HepG2 (cell line): ENCODE measurements at regions not wholly inside any gene's neighbourhood (a gene's known extent, or its start where the extent isn't known, plus 50 kb on each side); places are given as distances from the start of the nearest gene placed in this dataset.

Source experiments
- ATAC-seq: fragments of 200-7000 bp; cut with Tn5 transposase; 3 replicates; pipeline ENCODE4 v1.9.1; 2020; ENCODE audit warnings: mild to moderate bottlenecking, moderate library complexity
- BruUV-seq: library from RNA; stranded (reverse); fragments of 400-500 nt; replicated peaks from 2 replicates; lab custom pipeline; 2021; lab: Mats Ljungman, UMichigan
- CTCF ChIA-PET: fragments of 300-600 bp; formaldehyde crosslinking; extraction: SDS; loops from one replicate; lab custom pipeline; 2021; ENCODE audit warnings: low total read pairs, inconsistent platforms, low intra/inter-chr PET ratio; lab: Yijun Ruan, JAX
- POLR2A ChIA-PET: fragments of 350-600 bp; sonication (Branson Sonifier 250); formaldehyde crosslinking; loops from one replicate; lab custom pipeline; 2020; ENCODE audit warnings: antibody characterized with exemption, inconsistent platforms; lab: Yijun Ruan, JAX
- DNase-seq: peaks from one replicate; pipeline ENCODE4 v3.0.0-alpha.2; 2015; ENCODE audit warnings: low spot score
- FAIRE-seq: peaks from 3 replicates; lab custom pipeline; 2011; peaks lifted over from hg19 to GRCh38; lab: Jason Lieb, UNC
- H2AFZ ChIP-seq: one replicate; pipeline ENCODE4 v1.6.1; 2011; ENCODE audit warnings: low read length, inconsistent platforms
- H3K27ac ChIP-seq: fragments of 300-600 bp; 3 replicates; pipeline ENCODE4 v1.8.0; 2011; ENCODE audit warnings: mixed run types, mild to moderate bottlenecking, mixed read lengths, low read length, inconsistent platforms; ENCODE audit not compliant: insufficient read depth; ENCODE audit errors: extremely low read length
- H3K27me3 ChIP-seq, 2 experiments: fragments of 200-600 bp in 1 of 2; 2 replicates in 1 of 2; 3 replicates in 1 of 2; pipeline versions ENCODE4 v1.6.0 to v1.8.0; 2011; ENCODE audit warnings: low read length in 2 of 2, mild to moderate bottlenecking in 2 of 2, moderate library complexity in 2 of 2, inconsistent platforms in 1 of 2; ENCODE audit not compliant: insufficient read depth in 2 of 2, control insufficient read depth in 1 of 2
- H3K36me3 ChIP-seq, 2 experiments: fragments of 200-600 bp in 1 of 2; replicated peaks in 1 of 2; 2 replicates in 1 of 2; 3 replicates in 1 of 2; pipeline versions ENCODE4 v1.5.1 to v1.8.0; 2011; ENCODE audit warnings: low read length in 2 of 2, inconsistent platforms in 1 of 2; ENCODE audit not compliant: insufficient read depth in 2 of 2, control insufficient read depth in 1 of 2
- H3K4me1 ChIP-seq: 2 replicates; pipeline ENCODE4 v1.5.1; 2012; ENCODE audit warnings: low read length, inconsistent platforms; ENCODE audit not compliant: insufficient read depth
- H3K4me2 ChIP-seq: 2 replicates; pipeline ENCODE4 v1.6.0; 2011; ENCODE audit warnings: low read depth, low read length, inconsistent platforms
- H3K4me3 ChIP-seq, 3 experiments: fragments of 200-600 bp in 1 of 3; sonication (generic), shearing (Covaris generic) in 1 of 3; replicated peaks in 1 of 3; 2 replicates each; pipeline ENCODE4 v1.5.1; 2011 to 2016; ENCODE audit warnings: low read length in 3 of 3, inconsistent platforms in 2 of 3, low read depth in 2 of 3, mild to moderate bottlenecking in 2 of 3, control low read depth in 1 of 3, mixed read lengths in 1 of 3; ENCODE audit not compliant: insufficient read depth in 1 of 3
- H3K79me2 ChIP-seq: one replicate; pipeline ENCODE4 v1.6.1; 2011; ENCODE audit warnings: low read length, inconsistent platforms; ENCODE audit not compliant: insufficient read depth
- H3K9ac ChIP-seq: 2 replicates; pipeline ENCODE4 v1.6.0; 2011; ENCODE audit warnings: mild to moderate bottlenecking, low read depth, low read length, inconsistent platforms; ENCODE audit not compliant: insufficient read depth
- H3K9me3 ChIP-seq: 2 replicates; pipeline ENCODE4 v1.5.1; 2012; ENCODE audit warnings: mild to moderate bottlenecking, low read length
- H4K20me1 ChIP-seq: 2 replicates; pipeline ENCODE4 v1.6.0; 2011; ENCODE audit warnings: inconsistent platforms, mild to moderate bottlenecking, low read length, moderate library complexity; ENCODE audit not compliant: insufficient read depth
- GABPB1 ChIP-seq: IDR thresholded peaks from 2 replicates; pipeline ENCODE4 v1.6.1; 2016; ENCODE audit warnings: mild to moderate bottlenecking, missing genetic modification reagents, moderate library complexity, missing compliant biosample characterization
- HOXA5 ChIP-seq: sonication (generic); formaldehyde crosslinking; IDR thresholded peaks from 2 replicates; pipeline ENCODE4 v1.4.0; 2020; ENCODE audit warnings: missing genetic modification reagents
- ISL2 ChIP-seq: sonication (generic); formaldehyde crosslinking; IDR thresholded peaks from 2 replicates; pipeline ENCODE4 v1.5.0; 2020; ENCODE audit warnings: missing genetic modification reagents
- MAX ChIP-seq: IDR thresholded peaks from 2 replicates; pipeline ENCODE4 v1.6.1; 2012; ENCODE audit warnings: inconsistent platforms
- RAD21 ChIP-seq: fragments of 450-650 bp; formaldehyde crosslinking; IDR thresholded peaks from 2 replicates; pipeline ENCODE4 v1.5.0; 2020; ENCODE audit warnings: mild to moderate bottlenecking
- TBL1XR1 ChIP-seq: fragments of 150-350 bp; IDR thresholded peaks from 2 replicates; pipeline ENCODE4 v1.6.1; 2014; ENCODE audit warnings: borderline replicate concordance, low read length; ENCODE audit not compliant: partially characterized antibody
- ZFP62 ChIP-seq: sonication (generic); formaldehyde crosslinking; IDR thresholded peaks from 2 replicates; pipeline ENCODE4 v1.4.0; 2020; ENCODE audit warnings: missing genetic modification reagents
- ZNF549 ChIP-seq: sonication (generic); formaldehyde crosslinking; IDR thresholded peaks from 2 replicates; pipeline ENCODE4 v1.5.0; 2020; ENCODE audit warnings: missing genetic modification reagents
- ZNF670 ChIP-seq: sonication (generic); formaldehyde crosslinking; IDR thresholded peaks from 2 replicates; pipeline ENCODE4 v1.8.0; 2022; ENCODE audit warnings: mild to moderate bottlenecking, missing genetic modification reagents, borderline replicate concordance
- ZNF674 ChIP-seq: sonication (generic); formaldehyde crosslinking; IDR thresholded peaks from 2 replicates; pipeline ENCODE4 v1.5.0; 2020; ENCODE audit warnings: low read depth, mild to moderate bottlenecking, missing genetic modification reagents
- ZNF768 ChIP-seq: sonication (generic); formaldehyde crosslinking; IDR thresholded peaks from 2 replicates; pipeline ENCODE4 v1.4.0; 2020; ENCODE audit warnings: missing genetic modification reagents
- WGBS: methylation state at CpG from one replicate; pipeline ENCODE4 v1.1.6; 2017; ENCODE audit warnings: low lambda C conversion rate; 5-methylcytosine and 5-hydroxymethylcytosine counted together
- in situ Hi-C: cut with HindIII; loops from 2 replicates; pipeline ENCODE4 v1.10.0; 2017; ENCODE audit warnings: low pct_unique_long_range_greater_than_20kb; ENCODE audit not compliant: extremely low pct_ligation_motif_present
- intact Hi-C: fragments of 100-400 bp; cut with micrococcal nuclease; formaldehyde crosslinking; loops from one replicate; pipeline ENCODE4 v1.10.0; 2022; ENCODE audit not compliant: unreplicated experiment
- TF ChIP-seq, protein P1 (sequence below): sonication (generic); formaldehyde crosslinking; IDR thresholded peaks from 2 replicates; pipeline ENCODE4 v1.5.0; 2020; ENCODE audit warnings: missing genetic modification reagents, mild to moderate bottlenecking, borderline replicate concordance

- TF ChIP-seq ZNF674 (CRISPR knock-in tag) = no peak
- no peak for TF ChIP-seq TBL1XR1
- TF ChIP-seq ZNF670 (CRISPR knock-in tag) = no peak
- no peak for TF ChIP-seq ZNF549 (CRISPR knock-in tag)
- TF ChIP-seq ZFP62 (CRISPR knock-in tag) = no peak
- no peak for TF ChIP-seq HOXA5
- TF ChIP-seq RAD21 = no peak
- no peak for TF ChIP-seq MAX
These were observed 66.0 kb upstream of the PAX7 start (continued) for GRCh38 chr1:18564676-18565075.

DNA sequence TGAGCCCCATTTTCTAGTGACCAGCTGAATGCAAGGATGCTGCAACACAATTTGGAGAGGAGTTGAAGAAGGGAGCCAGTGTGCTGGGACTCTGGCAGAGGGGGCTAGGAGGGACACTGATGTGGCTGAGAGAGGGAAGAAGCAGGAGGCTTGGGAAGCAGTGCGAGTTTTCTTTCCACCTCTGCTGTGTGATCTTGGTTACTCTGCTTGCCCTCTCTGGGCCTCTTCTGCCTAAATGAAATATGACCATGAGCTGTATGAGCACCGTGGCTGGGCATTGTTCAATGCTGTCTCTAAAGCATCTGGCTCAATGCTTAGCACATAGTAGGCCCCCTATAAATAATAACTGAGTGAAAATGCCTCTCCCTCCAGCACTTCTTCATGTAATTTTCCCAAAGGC is 65.3 kb upstream of the PAX7 start:
- H3K9ac ChIP-seq = no peak overlapping the region
- no peak for DNase-seq
- in situ Hi-C loops (no loop called here), intact Hi-C loops (no loop called here)
- no peak for FAIRE-seq
- whole genome bisulfite sequencing = 0% methylated on average over 2 of the region's 2 CpGs
- ChIA-PET CTCF (no interaction called here), POLR2A (no interaction called here)
- no peak overlapping the region for H2AFZ ChIP-seq
- BruUV-seq = no TSS peak
- H3K4me2 ChIP-seq = no peak overlapping the region
- no peaks in the 10 kb centered on the region for H3K79me2 ChIP-seq
- TF ChIP-seq GABPB1 (CRISPR knock-in tag) = no peak
- no peak for TF ChIP-seq ISL2 (CRISPR knock-in tag)
- TF ChIP-seq ZNF768 (CRISPR knock-in tag) = peak; percentile 67
- TF ChIP-seq, protein P1, sequence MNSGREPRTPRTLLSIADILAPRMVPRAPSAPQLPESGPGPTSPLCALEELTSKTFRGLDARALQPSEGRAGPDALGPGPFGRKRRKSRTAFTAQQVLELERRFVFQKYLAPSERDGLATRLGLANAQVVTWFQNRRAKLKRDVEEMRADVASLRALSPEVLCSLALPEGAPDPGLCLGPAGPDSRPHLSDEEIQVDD (CRISPR knock-in tag) = no peak
- H3K27ac ChIP-seq = no peak overlapping the region
- H3K36me3 ChIP-seq = no peaks in the 10 kb centered on the region
- no peaks in the 10 kb centered on the region for H3K9me3 ChIP-seq
- H3K4me3 ChIP-seq = no peak overlapping the region
- H4K20me1 ChIP-seq = peaks cover 2% of the 10 kb centered on the region; the same call in 1 of the 2 replicates
- H3K27me3 ChIP-seq = peaks cover 0 to 3% of the 10 kb centered on the region in 2 experiments; a peak in 2 of 5 replicates
- no peak for ATAC-seq
- H3K4me1 ChIP-seq = no peaks in the 10 kb centered on the region
